NCI-H146 (cell line): ENCODE measurements at regions not wholly inside any gene's neighbourhood (a gene's known extent, or its start where the extent isn't known, plus 50 kb on each side); places are given as distances from the start of the nearest gene placed in this dataset.
A peak's percentile ranks its signal among the peaks of the same experiment; 100 is the strongest.

Experiments
- DNase-seq: peaks from one replicate; lab custom pipeline; 2025; lab: John Stamatoyannopoulos, UW

- peak; percentile 55 for DNase-seq
Measured at GRCh38 chr6:169165561-169166300, 87.9 kb downstream of the THBS2 start.

GRCh38 chr6:169164986-169165385 lies 88.7 kb downstream of the THBS2 start:
- peak; percentile 66 for DNase-seq

GRCh38 chr6:169164451-169164850 lies 89.2 kb downstream of the THBS2 start:
- DNase-seq, result peak; percentile 19

- no peak for DNase-seq
Measured at GRCh38 chr6:169163411-169163901, 90.2 kb downstream of the THBS2 start.

GRCh38 chr6:169162752-169163407 lies 90.8 kb downstream of the THBS2 start:
- no peak for DNase-seq

GRCh38 chr6:169162249-169162648 lies 91.4 kb downstream of the THBS2 start:
- DNase-seq, result no peak

- DNase-seq, result no peak
Measured at GRCh38 chr6:169161572-169162167, 92.0 kb downstream of the THBS2 start.

- no peak for DNase-seq
Measured at GRCh38 chr6:169160855-169161560, 92.6 kb downstream of the THBS2 start.

- DNase-seq, result no peak
Measured at GRCh38 chr6:169160091-169160854, 93.4 kb downstream of the THBS2 start.

GRCh38 chr6:169159331-169159730 lies 94.3 kb downstream of the THBS2 start:
- no peak for DNase-seq

GRCh38 chr6:169158691-169159090 lies 95.0 kb downstream of the THBS2 start:
- DNase-seq, result no peak

- no peak for DNase-seq
Measured at GRCh38 chr6:169158174-169158573, 95.5 kb downstream of the THBS2 start.

GRCh38 chr6:169157197-169158148 lies 96.2 kb downstream of the THBS2 start:
- no peak for DNase-seq

GRCh38 chr6:169156793-169157147 lies 96.9 kb downstream of the THBS2 start:
- no peak for DNase-seq

- DNase-seq, result no peak
Measured at GRCh38 chr6:169156108-169156792, 97.4 kb downstream of the THBS2 start.

GRCh38 chr6:169155481-169155880 lies 98.2 kb downstream of the THBS2 start:
- no peak for DNase-seq

GRCh38 chr6:169153401-169153800 lies 100.2 kb downstream of the THBS2 start:
- DNase-seq, result no peak

- no peak for DNase-seq
Measured at GRCh38 chr6:169146521-169146920, 107.1 kb downstream of the THBS2 start.

- no peak for DNase-seq
Measured at GRCh38 chr6:169145991-169146501, 107.6 kb downstream of the THBS2 start.

- no peak for DNase-seq
Measured at GRCh38 chr6:169145496-169145895, 108.2 kb downstream of the THBS2 start.
